HG02588 (cell line): ENCODE measurements at regions not wholly inside any gene's neighbourhood (a gene's known extent, or its start where the extent isn't known, plus 50 kb on each side); places are given as distances from the start of the nearest gene placed in this dataset.

ENCODE experiments used
- ATAC-seq: cut with Tn5 transposase; IDR thresholded peaks from one replicate; pipeline ENCODE4 v1.9.1; 2021; ENCODE audit warnings: mild to moderate bottlenecking, moderate library complexity; ENCODE audit not compliant: unreplicated experiment

GRCh38 chr5:15027764-15028163, 156.2 kb upstream of the ANKH start:
- ATAC-seq: no peak

- no peak for ATAC-seq
These were observed 155.4 kb upstream of the ANKH start for GRCh38 chr5:15026944-15027343.

- ATAC-seq: no peak
These were observed 154.7 kb upstream of the ANKH start for GRCh38 chr5:15026011-15026893.

- no peak for ATAC-seq
These were observed 152.3 kb upstream of the ANKH start for GRCh38 chr5:15023846-15024245.

GRCh38 chr5:15023266-15023665, 151.7 kb upstream of the ANKH start:
- no peak for ATAC-seq

GRCh38 chr5:15021266-15022046, 149.9 kb upstream of the ANKH start:
- ATAC-seq: no peak

GRCh38 chr5:15020736-15021135, 149.2 kb upstream of the ANKH start:
- ATAC-seq: no peak

- no peak for ATAC-seq
These were observed 143.2 kb upstream of the ANKH start for GRCh38 chr5:15014809-15015208.

GRCh38 chr5:15013654-15014463, 142.3 kb upstream of the ANKH start:
- ATAC-seq: peak; percentile 50

- ATAC-seq: no peak
These were observed 140.5 kb upstream of the ANKH start for GRCh38 chr5:15012061-15012460.

GRCh38 chr5:15010936-15011335, 139.4 kb upstream of the ANKH start:
- no peak for ATAC-seq

- no peak for ATAC-seq
These were observed 137.8 kb upstream of the ANKH start for GRCh38 chr5:15009420-15009819.

GRCh38 chr5:15008921-15009320, 137.3 kb upstream of the ANKH start:
- ATAC-seq: no peak

GRCh38 chr5:15008476-15008875, 136.9 kb upstream of the ANKH start:
- ATAC-seq: no peak

GRCh38 chr5:15007646-15008045, 136.1 kb upstream of the ANKH start:
- ATAC-seq: no peak

GRCh38 chr5:15004506-15004905, 132.9 kb upstream of the ANKH start:
- no peak for ATAC-seq

GRCh38 chr5:15003511-15003920, 131.9 kb upstream of the ANKH start:
- peak; percentile 94 for ATAC-seq

- ATAC-seq: no peak
These were observed 131.2 kb upstream of the ANKH start for GRCh38 chr5:15002791-15003190.

- ATAC-seq: no peak
These were observed 130.6 kb upstream of the ANKH start for GRCh38 chr5:15002173-15002572.

GRCh38 chr5:15001517-15001916, 129.9 kb upstream of the ANKH start:
- ATAC-seq: no peak

GRCh38 chr5:14998491-14998890, 126.9 kb upstream of the ANKH start:
- ATAC-seq: no peak
